Osteoblast (primary cell): ENCODE measurements at regions not wholly inside any gene's neighbourhood (a gene's known extent, or its start where the extent isn't known, plus 50 kb on each side); places are given as distances from the start of the nearest gene placed in this dataset.

Experiments used
- DNase-seq: peaks from one replicate; pipeline ENCODE4 v3.0.0; 2011; ENCODE audit warnings: low spot score, mixed read lengths; ENCODE audit not compliant: insufficient read length; ENCODE audit errors: missing footprints
- H2AFZ ChIP-seq: 2 replicates; pipeline ENCODE4 v1.6.0; 2011; ENCODE audit warnings: mild to moderate bottlenecking, low read length
- H3K27ac ChIP-seq: 2 replicates; pipeline ENCODE4 v1.5.1; 2011; ENCODE audit warnings: mild to moderate bottlenecking, low read depth, low read length, moderate library complexity
- H3K27me3 ChIP-seq: 2 replicates; pipeline ENCODE4 v1.6.0; 2012; ENCODE audit warnings: mild to moderate bottlenecking, control low read depth, inconsistent platforms, low read length, moderate library complexity; ENCODE audit not compliant: insufficient read depth
- H3K36me3 ChIP-seq: 2 replicates; pipeline ENCODE4 v1.5.1; 2011; ENCODE audit warnings: mild to moderate bottlenecking, low read length, control low read depth, moderate library complexity; ENCODE audit not compliant: insufficient read depth
- H3K4me1 ChIP-seq: 2 replicates; pipeline ENCODE4 v1.5.1; 2011; ENCODE audit warnings: mild to moderate bottlenecking, low read length, control low read depth, moderate library complexity; ENCODE audit not compliant: insufficient read depth
- H3K4me2 ChIP-seq: 2 replicates; pipeline ENCODE4 v1.6.0; 2011; ENCODE audit warnings: mild to moderate bottlenecking, low read length; ENCODE audit not compliant: insufficient read depth
- H3K4me3 ChIP-seq: fragments of 200-600 bp; sonication (generic); 3 replicates; pipeline ENCODE4 v1.5.1; 2012; ENCODE audit warnings: mild to moderate bottlenecking, low read length, inconsistent platforms; ENCODE audit not compliant: insufficient read depth
- H3K79me2 ChIP-seq: 2 replicates; pipeline ENCODE4 v1.6.0; 2012; ENCODE audit warnings: mild to moderate bottlenecking, low read length, control low read depth, inconsistent platforms; ENCODE audit not compliant: insufficient read depth
- H3K9me3 ChIP-seq: 2 replicates; pipeline ENCODE4 v1.5.1; 2011; ENCODE audit warnings: low read depth, low read length, control low read depth
- H4K20me1 ChIP-seq: 2 replicates; pipeline ENCODE4 v1.6.0; 2012; ENCODE audit warnings: mild to moderate bottlenecking, low read length, control low read depth; ENCODE audit not compliant: insufficient read depth
- CTCF ChIP-seq: IDR thresholded peaks from 2 replicates; pipeline ENCODE4 v1.5.1; 2011; ENCODE audit warnings: mild to moderate bottlenecking, low read depth, low read length, moderate library complexity; ENCODE audit errors: extremely low read depth

GRCh38 chr11:8333376-8333775 is 69.7 kb upstream of the LMO1 start:
- H3K4me3 ChIP-seq = no peak overlapping the region
- H3K27me3 ChIP-seq = peaks cover 7% of the 10 kb centered on the region
- H3K4me2 ChIP-seq = no peak overlapping the region
- H3K4me1 ChIP-seq = peaks cover 3% of the 10 kb centered on the region
- no peaks in the 10 kb centered on the region for H3K36me3 ChIP-seq
- no peak for TF ChIP-seq CTCF
- DNase-seq = no peak
- no peak overlapping the region for H3K27ac ChIP-seq
- no peaks in the 10 kb centered on the region for H3K9me3 ChIP-seq
- H3K79me2 ChIP-seq = no peaks in the 10 kb centered on the region
- no peaks in the 10 kb centered on the region for H4K20me1 ChIP-seq
- no peak overlapping the region for H2AFZ ChIP-seq

- H3K4me3 ChIP-seq = no peak overlapping the region
- peaks cover 3% of the 10 kb centered on the region for H3K4me1 ChIP-seq
- no peaks in the 10 kb centered on the region for H3K36me3 ChIP-seq
- no peaks in the 10 kb centered on the region for H3K9me3 ChIP-seq
- H3K79me2 ChIP-seq = no peaks in the 10 kb centered on the region
- peaks cover 7% of the 10 kb centered on the region for H3K27me3 ChIP-seq
- no peak for TF ChIP-seq CTCF
- no peak overlapping the region for H3K27ac ChIP-seq
- no peak overlapping the region for H2AFZ ChIP-seq
- H3K4me2 ChIP-seq = no peak overlapping the region
- H4K20me1 ChIP-seq = no peaks in the 10 kb centered on the region
- DNase-seq = no peak
These were observed 69.2 kb upstream of the LMO1 start for GRCh38 chr11:8332891-8333290.

GRCh38 chr11:8332196-8332595 is 68.5 kb upstream of the LMO1 start:
- DNase-seq = peak; percentile 35
- Histone ChIP-seq H3K27ac (no peak overlapping the region), H2AFZ (no peak overlapping the region), H3K27me3 (peaks cover 7% of the 10 kb centered on the region), H3K79me2 (no peaks in the 10 kb centered on the region), H3K4me1 (peaks cover 3% of the 10 kb centered on the region), H3K4me3 (no peak overlapping the region), H3K4me2 (no peak overlapping the region), H3K36me3 (no peaks in the 10 kb centered on the region), H3K9me3 (no peaks in the 10 kb centered on the region), H4K20me1 (no peaks in the 10 kb centered on the region)
- TF ChIP-seq CTCF = no peak

GRCh38 chr11:8331767-8332166 is 68.1 kb upstream of the LMO1 start:
- no peaks in the 10 kb centered on the region for H3K9me3 ChIP-seq
- TF ChIP-seq CTCF = no peak
- H3K79me2 ChIP-seq = no peaks in the 10 kb centered on the region
- no peak overlapping the region for H3K27ac ChIP-seq
- no peaks in the 10 kb centered on the region for H3K36me3 ChIP-seq
- H3K4me2 ChIP-seq = no peak overlapping the region
- DNase-seq = no peak
- H3K4me3 ChIP-seq = no peak overlapping the region
- H4K20me1 ChIP-seq = no peaks in the 10 kb centered on the region
- H3K4me1 ChIP-seq = peaks cover 3% of the 10 kb centered on the region
- H2AFZ ChIP-seq = no peak overlapping the region
- H3K27me3 ChIP-seq = peaks cover 7% of the 10 kb centered on the region
